ENCODE measurements at regions not wholly inside any gene's neighbourhood (a gene's known extent, or its start where the extent isn't known, plus 50 kb on each side); places are given as distances from the start of the nearest gene placed in this dataset.

- Histone ChIP-seq H2BK20ac (ENCODE audit: low read length) (no peak overlapping the region), H3K23ac (ENCODE audit: insufficient read length) (no peak overlapping the region), H3K18ac (ENCODE audit: extremely low read depth, low read length) (no peak overlapping the region), H2BK120ac (replicated peaks; ENCODE audit: low read depth, low read length) (no peak overlapping the region), H4K5ac (ENCODE audit: insufficient read length, low read depth, low read length) (no peak overlapping the region), H3K79me2 (ENCODE audit: control insufficient read depth in 1 of 2, insufficient read depth in 2 of 2, low read length in 2 of 2) (no peaks in the 10 kb centered on the region), H4K8ac (ENCODE audit: extremely low read depth, insufficient read depth, low read length) (no peak overlapping the region), H4K20me1 (replicated peaks in 1 of 2; ENCODE audit: control insufficient read depth in 1 of 2, insufficient read depth in 2 of 2, low read length in 2 of 2) (no peaks in the 10 kb centered on the region), H3K4me1 (replicated peaks in 1 of 4; ENCODE audit: control insufficient read depth in 3 of 4, insufficient read depth in 4 of 4, low read length in 3 of 4) (no peaks in the 10 kb centered on the region), H2BK5ac (ENCODE audit: low read depth, low read length) (no peak overlapping the region), H2AFZ (ENCODE audit: low read length) (no peak overlapping the region), H2AK5ac (ENCODE audit: low read depth, low read length) (no peak overlapping the region), H3K79me1 (ENCODE audit: low read depth, low read length) (no peaks in the 10 kb centered on the region), H3K27ac (ENCODE audit: low read depth, low read length) (no peak overlapping the region), H3K4me3 (ENCODE audit: extremely low read depth in 1 of 4, insufficient read depth in 2 of 4, low read depth in 3 of 4, low read length in 4 of 4) (no peak overlapping the region), H3K9ac (replicated peaks in 1 of 4; ENCODE audit: extremely low read depth in 1 of 4, low read depth in 3 of 4, low read length in 3 of 4) (no peak overlapping the region), H3K36me3 (ENCODE audit: control insufficient read depth in 2 of 4, insufficient read depth in 4 of 4, low read length in 3 of 4) (no peaks in the 10 kb centered on the region), H3K56ac (replicated peaks; ENCODE audit: insufficient read length, low read depth, low read length) (no peak overlapping the region), H4K91ac (replicated peaks; ENCODE audit: insufficient read length, low read length) (no peak overlapping the region), H3K9me3 (ENCODE audit: insufficient read depth in 2 of 2, low read depth in 1 of 2, low read length in 1 of 2) (no peaks in the 10 kb centered on the region; a peak in 1 of 4 replicates), H3K14ac (ENCODE audit: insufficient read length) (no peak overlapping the region), H3K4me2 (ENCODE audit: insufficient read depth in 1 of 2, low read depth in 2 of 2, low read length in 2 of 2) (no peak overlapping the region), H2BK12ac (ENCODE audit: low read depth, low read length) (no peak overlapping the region), H3K27me3 (replicated peaks in 1 of 4; ENCODE audit: control insufficient read depth in 3 of 4, extremely low read depth in 1 of 4, insufficient read depth in 3 of 4, low read length in 3 of 4) (no peaks in the 10 kb centered on the region), H3K23me2 (ENCODE audit: low read depth, low read length) (no peaks in the 10 kb centered on the region), H3K4ac (replicated peaks; ENCODE audit: insufficient read length, low read depth, low read length) (no peak overlapping the region), H2BK15ac (ENCODE audit: low read length) (no peak overlapping the region)
- FAIRE-seq (no peak), DNase-seq (ENCODE audit: low read depth in 1 of 2, low spot score in 2 of 2) (no peak)
- CTCF ChIA-PET (ENCODE audit: partially characterized antibody), result interaction anchor here (0.6 to 2.0 kb wide), 5 partner anchors 10 to 98 kb away, joined by 3 to 14 read pairs (median 4); no protein-coding TSS in a partner anchor
- WGBS, 2 experiments (ENCODE audit: extremely low coverage in 1 of 2, insufficient coverage in 1 of 2, insufficient read length in 1 of 2, insufficient replicate concordance in 2 of 2, low coverage in 1 of 2, low lambda C conversion rate in 2 of 2, missing lambda C conversion rate in 1 of 2), result 89% methylated on average over 3 of the region's 3 CpGs; no CpG with 5 or more reads in 1 of the 2 experiments
- POLR2A ChIA-PET (ENCODE audit: partially characterized antibody), result no interaction called here
- TF ChIP-seq TAF7 (optimal IDR thresholded peaks at IDR 0.05; ENCODE audit: borderline replicate concordance, low read depth, low read length), result no peak
- no peak for TF ChIP-seq SUZ12 (IDR thresholded peaks at IDR 0.05; ENCODE audit: low read length)
- no peak for TF ChIP-seq ZNF274 (IDR thresholded peaks at IDR 0.05; ENCODE audit: borderline replicate concordance, extremely low read depth, low read length)
- no peak for TF ChIP-seq EP300 (IDR thresholded peaks at IDR 0.05; ENCODE audit: borderline replicate concordance in 1 of 2, low read depth in 2 of 2, low read length in 2 of 2)
- TF ChIP-seq, protein P1, sequence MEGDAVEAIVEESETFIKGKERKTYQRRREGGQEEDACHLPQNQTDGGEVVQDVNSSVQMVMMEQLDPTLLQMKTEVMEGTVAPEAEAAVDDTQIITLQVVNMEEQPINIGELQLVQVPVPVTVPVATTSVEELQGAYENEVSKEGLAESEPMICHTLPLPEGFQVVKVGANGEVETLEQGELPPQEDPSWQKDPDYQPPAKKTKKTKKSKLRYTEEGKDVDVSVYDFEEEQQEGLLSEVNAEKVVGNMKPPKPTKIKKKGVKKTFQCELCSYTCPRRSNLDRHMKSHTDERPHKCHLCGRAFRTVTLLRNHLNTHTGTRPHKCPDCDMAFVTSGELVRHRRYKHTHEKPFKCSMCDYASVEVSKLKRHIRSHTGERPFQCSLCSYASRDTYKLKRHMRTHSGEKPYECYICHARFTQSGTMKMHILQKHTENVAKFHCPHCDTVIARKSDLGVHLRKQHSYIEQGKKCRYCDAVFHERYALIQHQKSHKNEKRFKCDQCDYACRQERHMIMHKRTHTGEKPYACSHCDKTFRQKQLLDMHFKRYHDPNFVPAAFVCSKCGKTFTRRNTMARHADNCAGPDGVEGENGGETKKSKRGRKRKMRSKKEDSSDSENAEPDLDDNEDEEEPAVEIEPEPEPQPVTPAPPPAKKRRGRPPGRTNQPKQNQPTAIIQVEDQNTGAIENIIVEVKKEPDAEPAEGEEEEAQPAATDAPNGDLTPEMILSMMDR (IDR thresholded peaks at IDR 0.05; ENCODE audit: control extremely low read depth in 1 of 3, insufficient read depth in 1 of 3, low read depth in 1 of 3, low read length in 3 of 3), result no peak
- TF ChIP-seq CREB1 (IDR thresholded peaks at IDR 0.05), result no peak
- TF ChIP-seq, protein P2, sequence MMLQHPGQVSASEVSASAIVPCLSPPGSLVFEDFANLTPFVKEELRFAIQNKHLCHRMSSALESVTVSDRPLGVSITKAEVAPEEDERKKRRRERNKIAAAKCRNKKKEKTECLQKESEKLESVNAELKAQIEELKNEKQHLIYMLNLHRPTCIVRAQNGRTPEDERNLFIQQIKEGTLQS (IDR thresholded peaks at IDR 0.05; ENCODE audit: insufficient read depth, low read depth, low read length), result no peak
- no peak for TF ChIP-seq POLR2A (IDR thresholded peaks at IDR 0.05; ENCODE audit: control extremely low read depth in 1 of 2, low read depth in 2 of 2, low read length in 2 of 2)
- no peak for TF ChIP-seq USF2 (IDR thresholded peaks at IDR 0.05; ENCODE audit: low read length)
- TF ChIP-seq E2F6 (IDR thresholded peaks at IDR 0.05), result no peak
These were observed 284.0 kb upstream of the TBL1XR1 start for GRCh38 chr3:177481329-177481728.
